GM19438 (cell line): ENCODE measurements at regions not wholly inside any gene's neighbourhood (a gene's known extent, or its start where the extent isn't known, plus 50 kb on each side); places are given as distances from the start of the nearest gene placed in this dataset.
"Not testable (repeated sequence)": the region's sequence is repeated elsewhere in the genome, so short reads cannot be mapped to it uniquely, and the experiment has no call there.

ENCODE experiments used
- ATAC-seq: cut with Tn5 transposase; IDR thresholded peaks from one replicate; pipeline ENCODE4 v1.9.1; 2021; ENCODE audit warnings: low read depth; ENCODE audit not compliant: unreplicated experiment

- ATAC-seq: no peak
Measured at GRCh38 chr4:12042818-12043217, 614.1 kb upstream of the HS3ST1 start.

GRCh38 chr4:12041828-12042227, 613.1 kb upstream of the HS3ST1 start:
- ATAC-seq: no peak

GRCh38 chr4:12036450-12036849, 607.8 kb upstream of the HS3ST1 start:
- no peak for ATAC-seq

GRCh38 chr4:12028258-12028657, 599.6 kb upstream of the HS3ST1 start:
- no peak for ATAC-seq

GRCh38 chr4:12022409-12022808, 593.7 kb upstream of the HS3ST1 start:
- no peak for ATAC-seq

GRCh38 chr4:12016729-12017128, 588.0 kb upstream of the HS3ST1 start:
- no peak for ATAC-seq

- ATAC-seq: no peak
Measured at GRCh38 chr4:12005471-12005870, 576.8 kb upstream of the HS3ST1 start.

- ATAC-seq: not testable (repeated sequence)
Measured at GRCh38 chr4:11996581-11996980, 567.9 kb upstream of the HS3ST1 start.

- no peak for ATAC-seq
Measured at GRCh38 chr4:11976726-11977263, 548.1 kb upstream of the HS3ST1 start.

GRCh38 chr4:11973270-11973669, 544.6 kb upstream of the HS3ST1 start:
- ATAC-seq: no peak

- ATAC-seq: no peak
Measured at GRCh38 chr4:11970754-11971153, 542.1 kb upstream of the HS3ST1 start.

GRCh38 chr4:11966782-11967181, 538.1 kb upstream of the HS3ST1 start:
- ATAC-seq: no peak

- ATAC-seq: no peak
Measured at GRCh38 chr4:11954093-11954492, 525.4 kb upstream of the HS3ST1 start.

GRCh38 chr4:11949355-11949754, 520.7 kb upstream of the HS3ST1 start:
- no peak for ATAC-seq

- not testable (repeated sequence) for ATAC-seq
Measured at GRCh38 chr4:11947629-11948028, 518.9 kb upstream of the HS3ST1 start.

GRCh38 chr4:11937941-11938340, 509.2 kb upstream of the HS3ST1 start:
- ATAC-seq: no peak

GRCh38 chr4:11931266-11931820, 502.6 kb upstream of the HS3ST1 start:
- no peak for ATAC-seq

- no peak for ATAC-seq
Measured at GRCh38 chr4:11929080-11929479, 500.4 kb upstream of the HS3ST1 start.

GRCh38 chr4:11919316-11919715, 490.6 kb upstream of the HS3ST1 start:
- no peak for ATAC-seq

GRCh38 chr4:11914406-11914805, 485.7 kb upstream of the HS3ST1 start:
- no peak for ATAC-seq

- no peak for ATAC-seq
Measured at GRCh38 chr4:11912886-11913285, 484.2 kb upstream of the HS3ST1 start.

GRCh38 chr4:11910812-11911211, 482.1 kb upstream of the HS3ST1 start:
- ATAC-seq: no peak

- ATAC-seq: no peak
Measured at GRCh38 chr4:11908712-11909111, 480.0 kb upstream of the HS3ST1 start.
